ENCODE measurements at regions not wholly inside any gene's neighbourhood (a gene's known extent, or its start where the extent isn't known, plus 50 kb on each side); places are given as distances from the start of the nearest gene placed in this dataset.

DNA sequence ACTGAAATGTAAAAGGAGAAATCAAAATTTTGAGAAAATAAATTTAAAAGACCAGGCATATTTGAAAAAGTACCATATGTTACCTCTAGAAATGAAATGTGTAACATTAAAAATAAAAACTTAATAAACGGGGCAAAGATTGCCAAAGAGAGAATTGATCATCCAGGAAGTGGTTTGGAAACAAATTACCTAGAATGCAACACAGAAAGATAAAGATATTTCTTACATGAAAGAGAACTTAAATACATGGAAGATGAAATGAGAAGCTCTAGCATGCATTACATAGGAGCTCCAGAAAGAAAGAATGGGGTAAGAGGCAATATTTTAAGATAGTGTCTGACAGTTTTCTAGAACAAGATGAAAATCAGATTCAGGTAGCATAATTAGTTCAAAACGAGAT, 235.9 kb upstream of the IRF2BP2 start:
- ChIA-PET CTCF (interaction anchor here (0.6 kb wide), 1 partner anchor 753 kb away, joined by 4 read pairs; no protein-coding TSS in a partner anchor), POLR2A (interaction anchor here (0.6 to 2.2 kb wide), 6 partner anchors 11 to 234 kb away, joined by 3 to 8 read pairs (median 4); no protein-coding TSS in a partner anchor)
- no TSS peak for BruUV-seq (replicated peaks)
- DNase-seq (ENCODE audit: unreplicated experiment) = no peak
- Mint-ChIP-seq H3K9me3 (ENCODE audit: unreplicated experiment) (no peaks in the 10 kb centered on the region), H3K4me3 (ENCODE audit: unreplicated experiment) (no peak overlapping the region), H3K27me3 (ENCODE audit: insufficient read depth, unreplicated experiment) (no peaks in the 10 kb centered on the region), H3K27ac (ENCODE audit: low read depth, unreplicated experiment) (no peak overlapping the region), H3K4me1 (ENCODE audit: insufficient read depth, unreplicated experiment) (peaks cover 9% of the 10 kb centered on the region), H3K36me3 (ENCODE audit: insufficient read depth, unreplicated experiment) (no peaks in the 10 kb centered on the region)
- intact Hi-C loops (cut with micrococcal nuclease) = no loop called here
- TF ChIP-seq, protein P1, sequence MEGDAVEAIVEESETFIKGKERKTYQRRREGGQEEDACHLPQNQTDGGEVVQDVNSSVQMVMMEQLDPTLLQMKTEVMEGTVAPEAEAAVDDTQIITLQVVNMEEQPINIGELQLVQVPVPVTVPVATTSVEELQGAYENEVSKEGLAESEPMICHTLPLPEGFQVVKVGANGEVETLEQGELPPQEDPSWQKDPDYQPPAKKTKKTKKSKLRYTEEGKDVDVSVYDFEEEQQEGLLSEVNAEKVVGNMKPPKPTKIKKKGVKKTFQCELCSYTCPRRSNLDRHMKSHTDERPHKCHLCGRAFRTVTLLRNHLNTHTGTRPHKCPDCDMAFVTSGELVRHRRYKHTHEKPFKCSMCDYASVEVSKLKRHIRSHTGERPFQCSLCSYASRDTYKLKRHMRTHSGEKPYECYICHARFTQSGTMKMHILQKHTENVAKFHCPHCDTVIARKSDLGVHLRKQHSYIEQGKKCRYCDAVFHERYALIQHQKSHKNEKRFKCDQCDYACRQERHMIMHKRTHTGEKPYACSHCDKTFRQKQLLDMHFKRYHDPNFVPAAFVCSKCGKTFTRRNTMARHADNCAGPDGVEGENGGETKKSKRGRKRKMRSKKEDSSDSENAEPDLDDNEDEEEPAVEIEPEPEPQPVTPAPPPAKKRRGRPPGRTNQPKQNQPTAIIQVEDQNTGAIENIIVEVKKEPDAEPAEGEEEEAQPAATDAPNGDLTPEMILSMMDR (IDR thresholded peaks at IDR 0.05; ENCODE audit: unreplicated experiment) = no peak

DNA sequence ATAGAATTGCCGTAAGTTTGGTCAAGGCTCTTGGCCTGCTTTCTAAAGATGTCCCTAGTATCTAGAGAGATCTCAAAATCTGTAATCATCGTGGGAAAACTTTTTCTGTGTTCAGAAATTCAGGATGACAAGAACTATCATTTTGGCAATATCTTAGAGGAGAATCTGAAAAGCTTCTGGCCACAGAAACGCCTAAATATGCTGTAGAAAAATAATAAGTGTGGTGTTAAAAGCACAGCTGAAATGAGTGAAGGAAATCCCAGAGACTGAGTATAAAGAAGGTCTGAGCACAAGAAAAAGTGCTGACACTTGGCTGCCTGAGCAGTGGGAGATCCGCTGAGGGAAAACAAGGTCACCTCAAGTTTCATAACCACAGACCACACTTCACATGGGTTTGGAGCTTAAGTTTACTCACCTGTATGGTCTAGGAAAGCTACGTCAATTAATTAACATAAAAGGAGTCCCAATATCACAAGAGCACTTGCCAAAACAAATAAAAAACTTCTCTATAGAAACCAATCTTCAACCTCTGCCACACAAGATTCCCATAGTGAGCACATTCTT, 235.2 kb upstream of the IRF2BP2 start:
- H3K36me3 Mint-ChIP-seq (ENCODE audit: insufficient read depth, unreplicated experiment) = no peaks in the 10 kb centered on the region
- BruUV-seq (replicated peaks) = no TSS peak
- ChIA-PET CTCF (interaction anchor here (0.6 to 1.5 kb wide), 3 partner anchors 10 to 353 kb away, joined by 3 to 4 read pairs (median 3); no protein-coding TSS in a partner anchor), POLR2A (interaction anchor here (0.6 to 2.2 kb wide), 5 partner anchors 11 to 336 kb away, joined by 3 to 8 read pairs (median 3); no protein-coding TSS in a partner anchor)
- H3K27me3 Mint-ChIP-seq (ENCODE audit: insufficient read depth, unreplicated experiment) = no peaks in the 10 kb centered on the region
- TF ChIP-seq, protein P1 (IDR thresholded peaks at IDR 0.05; ENCODE audit: unreplicated experiment) = no peak
- H3K27ac Mint-ChIP-seq (ENCODE audit: low read depth, unreplicated experiment) = no peak overlapping the region
- no peak for DNase-seq (ENCODE audit: unreplicated experiment)
- peaks cover 9% of the 10 kb centered on the region for H3K4me1 Mint-ChIP-seq (ENCODE audit: insufficient read depth, unreplicated experiment)
- intact Hi-C loops (cut with micrococcal nuclease) = no loop called here
- no peaks in the 10 kb centered on the region for H3K9me3 Mint-ChIP-seq (ENCODE audit: unreplicated experiment)
- H3K4me3 Mint-ChIP-seq (ENCODE audit: unreplicated experiment) = no peak overlapping the region

DNA sequence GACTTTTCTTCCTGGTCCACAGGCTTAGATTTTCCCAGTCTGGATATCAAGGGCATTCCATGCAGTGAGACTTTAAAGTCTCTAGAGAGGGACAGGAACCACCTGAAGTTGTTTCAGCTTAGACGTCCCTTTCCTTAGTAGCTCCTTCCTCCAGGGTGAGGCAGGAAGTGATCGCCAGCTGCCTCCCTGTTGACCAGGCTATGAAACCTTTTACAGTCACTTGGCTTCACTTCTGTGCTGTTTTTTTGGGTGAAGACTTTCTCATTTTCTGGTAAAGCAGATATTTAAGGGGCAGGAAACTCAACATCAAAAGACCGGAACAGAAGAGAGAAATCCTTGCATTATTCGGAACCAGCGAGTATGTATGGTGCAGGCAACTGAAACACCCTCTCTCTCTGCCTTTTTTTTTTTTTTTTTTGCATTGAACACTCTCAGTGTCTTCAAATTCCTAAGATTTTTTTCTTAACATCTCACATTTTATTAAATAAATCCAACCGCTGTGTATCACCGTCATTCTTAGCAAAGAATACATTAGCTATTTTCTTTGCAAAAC, 234.6 kb upstream of the IRF2BP2 start:
- intact Hi-C loops (cut with micrococcal nuclease) = no loop called here
- no peaks in the 10 kb centered on the region for H3K36me3 Mint-ChIP-seq (ENCODE audit: insufficient read depth, unreplicated experiment)
- TF ChIP-seq, protein P1 (IDR thresholded peaks at IDR 0.05; ENCODE audit: unreplicated experiment) = no peak
- no peaks in the 10 kb centered on the region for H3K27me3 Mint-ChIP-seq (ENCODE audit: insufficient read depth, unreplicated experiment)
- no peak for DNase-seq (ENCODE audit: unreplicated experiment)
- H3K4me3 Mint-ChIP-seq (ENCODE audit: unreplicated experiment) = no peak overlapping the region
- no TSS peak for BruUV-seq (replicated peaks)
- H3K9me3 Mint-ChIP-seq (ENCODE audit: unreplicated experiment) = no peaks in the 10 kb centered on the region
- peaks cover 7% of the 10 kb centered on the region for H3K4me1 Mint-ChIP-seq (ENCODE audit: insufficient read depth, unreplicated experiment)
- ChIA-PET CTCF (interaction anchor here (0.6 to 1.5 kb wide), 3 partner anchors 10 to 352 kb away, joined by 3 to 4 read pairs (median 3); no protein-coding TSS in a partner anchor), POLR2A (interaction anchor here (0.7 to 2.2 kb wide), 4 partner anchors 9 to 335 kb away, joined by 3 to 8 read pairs (median 4); no protein-coding TSS in a partner anchor)
- H3K27ac Mint-ChIP-seq (ENCODE audit: low read depth, unreplicated experiment) = no peak overlapping the region

DNA sequence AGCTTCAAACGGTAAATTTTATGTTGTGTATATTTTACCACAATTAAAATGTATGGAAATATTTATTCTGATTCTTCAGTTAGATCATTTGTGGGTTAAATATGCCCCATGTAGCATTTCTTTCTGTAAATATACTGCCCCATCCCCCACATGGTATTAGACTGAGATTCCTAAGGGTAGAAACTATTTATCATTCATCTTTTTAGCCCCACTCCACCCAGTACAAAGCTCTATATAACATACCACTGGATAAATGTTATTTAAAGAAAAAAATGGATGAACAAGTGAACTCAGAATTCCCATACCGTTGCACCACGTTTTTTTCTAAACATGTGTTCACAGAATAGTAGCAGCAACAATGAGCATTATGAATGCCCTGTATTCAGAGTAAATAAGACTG, 234.0 kb upstream of the IRF2BP2 start:
- CTCF ChIA-PET = interaction anchor here (1.5 kb wide), 1 partner anchor 9 kb away, joined by 3 read pairs; no protein-coding TSS in a partner anchor
- Mint-ChIP-seq H3K4me3 (ENCODE audit: unreplicated experiment) (no peak overlapping the region), H3K36me3 (ENCODE audit: insufficient read depth, unreplicated experiment) (no peaks in the 10 kb centered on the region), H3K27me3 (ENCODE audit: insufficient read depth, unreplicated experiment) (no peaks in the 10 kb centered on the region), H3K27ac (ENCODE audit: low read depth, unreplicated experiment) (no peak overlapping the region), H3K4me1 (ENCODE audit: insufficient read depth, unreplicated experiment) (peaks cover under 1% of the 10 kb centered on the region), H3K9me3 (ENCODE audit: unreplicated experiment) (no peaks in the 10 kb centered on the region)
- DNase-seq (ENCODE audit: unreplicated experiment) = no peak
- intact Hi-C loops (cut with micrococcal nuclease) = no loop called here
- TF ChIP-seq, protein P1 (IDR thresholded peaks at IDR 0.05; ENCODE audit: unreplicated experiment) = no peak
- no TSS peak for BruUV-seq (replicated peaks)
- POLR2A ChIA-PET = interaction anchor here (1.0 to 2.2 kb wide), 2 partner anchors 8 to 233 kb away, joined by 3 to 8 read pairs; no protein-coding TSS in a partner anchor
